Ishikawa (cell line): ENCODE measurements at regions not wholly inside any gene's neighbourhood (a gene's known extent, or its start where the extent isn't known, plus 50 kb on each side); places are given as distances from the start of the nearest gene placed in this dataset.

Experiments
- CEBPB ChIP-seq: IDR thresholded peaks from 2 replicates; pipeline ENCODE4 v1.6.1; 2012
- CREB1 ChIP-seq: IDR thresholded peaks from 2 replicates; pipeline ENCODE4 v1.6.1; 2012; ENCODE audit warnings: low read depth
- EGR1 ChIP-seq: IDR thresholded peaks from 2 replicates; pipeline ENCODE4 v1.6.1; 2012
- EP300 ChIP-seq: IDR thresholded peaks from 2 replicates; pipeline ENCODE4 v1.6.1; 2012; ENCODE audit warnings: borderline replicate concordance
- FOXM1 ChIP-seq: IDR thresholded peaks from 2 replicates; pipeline ENCODE4 v1.6.1; 2012; ENCODE audit warnings: low read depth, borderline replicate concordance
- MAX ChIP-seq: IDR thresholded peaks from 2 replicates; pipeline ENCODE4 v1.6.1; 2012
- NFIC ChIP-seq: IDR thresholded peaks from 2 replicates; pipeline ENCODE4 v1.6.1; 2012
- RAD21 ChIP-seq: IDR thresholded peaks from 2 replicates; pipeline ENCODE4 v1.6.1; 2012; ENCODE audit warnings: low read depth
- REST ChIP-seq: IDR thresholded peaks from 2 replicates; pipeline ENCODE4 v1.6.1; 2012; ENCODE audit warnings: low read depth, mild to moderate bottlenecking
- TAF1 ChIP-seq: IDR thresholded peaks from 2 replicates; pipeline ENCODE4 v1.6.1; 2012; ENCODE audit warnings: low read depth, mild to moderate bottlenecking
- TCF12 ChIP-seq: IDR thresholded peaks from 2 replicates; pipeline ENCODE4 v1.6.1; 2012; ENCODE audit warnings: low read depth
- TEAD4 ChIP-seq: IDR thresholded peaks from 2 replicates; pipeline ENCODE4 v1.6.1; 2012
- USF1 ChIP-seq: IDR thresholded peaks from 2 replicates; pipeline ENCODE4 v1.6.1; 2012
- YY1 ChIP-seq: IDR thresholded peaks from 2 replicates; pipeline ENCODE4 v1.6.1; 2012; ENCODE audit warnings: low read depth
- ZBTB7A ChIP-seq: IDR thresholded peaks from 2 replicates; pipeline ENCODE4 v1.6.1; 2012; ENCODE audit warnings: low read depth

GRCh38 chr3:30501526-30501925 is 104.9 kb upstream of the TGFBR2 start:
- TF ChIP-seq RAD21 (no peak), EGR1 (no peak), TCF12 (no peak), YY1 (no peak), TEAD4 (no peak)

GRCh38 chr3:30502051-30502741 is 104.2 kb upstream of the TGFBR2 start:
- TF ChIP-seq NFIC (no peak), TAF1 (no peak), EGR1 (no peak), EP300 (no peak), REST (no peak), CREB1 (no peak), USF1 (no peak), TEAD4 (no peak), YY1 (no peak), RAD21 (no peak), TCF12 (no peak), FOXM1 (no peak)

GRCh38 chr3:30502742-30503073 is 103.7 kb upstream of the TGFBR2 start:
- TF ChIP-seq RAD21 (no peak), YY1 (no peak), FOXM1 (no peak), NFIC (no peak), EGR1 (no peak), ZBTB7A (no peak), CEBPB (no peak), USF1 (no peak), MAX (no peak), TCF12 (no peak), TAF1 (no peak), EP300 (no peak), REST (no peak)

- TF ChIP-seq CREB1 (no peak), MAX (no peak), EGR1 (no peak), TEAD4 (no peak), TCF12 (no peak), USF1 (no peak), CEBPB (no peak), FOXM1 (no peak), RAD21 (no peak), TAF1 (no peak), REST (no peak), YY1 (no peak), EP300 (no peak), NFIC (no peak), ZBTB7A (no peak)
Observed at GRCh38 chr3:30503446-30503845, 103.0 kb upstream of the TGFBR2 start.
